ENCODE measurements at regions not wholly inside any gene's neighbourhood (a gene's known extent, or its start where the extent isn't known, plus 50 kb on each side); places are given as distances from the start of the nearest gene placed in this dataset.
A peak's percentile ranks its signal among the peaks of the same experiment; 100 is the strongest.

DNA sequence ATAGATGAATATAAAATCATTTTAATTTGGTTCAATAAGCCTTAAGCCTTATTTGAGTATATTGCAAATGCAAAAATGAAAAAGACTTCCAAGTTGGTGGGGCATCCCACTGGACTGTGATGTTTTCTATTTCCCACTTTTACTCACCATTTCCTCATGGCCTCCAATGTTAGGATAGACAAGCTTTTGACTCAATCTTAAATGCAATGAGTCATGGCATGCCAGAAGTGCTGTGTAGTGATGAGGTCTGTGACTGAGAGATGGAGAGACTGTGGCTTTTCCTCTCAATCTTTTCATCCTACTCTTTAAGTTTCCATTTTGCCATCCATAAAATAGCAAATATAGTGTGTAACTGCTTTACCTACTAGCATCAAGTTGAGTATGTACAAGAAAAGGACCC is 1401.2 kb upstream of the CELF4 start:
- in situ Hi-C loops (cut with HindIII; ENCODE audit: low pct_unique_long_range_greater_than_20kb, low sequenced_read_pairs) = no loop called here
- DNase-seq (ENCODE audit: low read depth) = peak; percentile 3

DNA sequence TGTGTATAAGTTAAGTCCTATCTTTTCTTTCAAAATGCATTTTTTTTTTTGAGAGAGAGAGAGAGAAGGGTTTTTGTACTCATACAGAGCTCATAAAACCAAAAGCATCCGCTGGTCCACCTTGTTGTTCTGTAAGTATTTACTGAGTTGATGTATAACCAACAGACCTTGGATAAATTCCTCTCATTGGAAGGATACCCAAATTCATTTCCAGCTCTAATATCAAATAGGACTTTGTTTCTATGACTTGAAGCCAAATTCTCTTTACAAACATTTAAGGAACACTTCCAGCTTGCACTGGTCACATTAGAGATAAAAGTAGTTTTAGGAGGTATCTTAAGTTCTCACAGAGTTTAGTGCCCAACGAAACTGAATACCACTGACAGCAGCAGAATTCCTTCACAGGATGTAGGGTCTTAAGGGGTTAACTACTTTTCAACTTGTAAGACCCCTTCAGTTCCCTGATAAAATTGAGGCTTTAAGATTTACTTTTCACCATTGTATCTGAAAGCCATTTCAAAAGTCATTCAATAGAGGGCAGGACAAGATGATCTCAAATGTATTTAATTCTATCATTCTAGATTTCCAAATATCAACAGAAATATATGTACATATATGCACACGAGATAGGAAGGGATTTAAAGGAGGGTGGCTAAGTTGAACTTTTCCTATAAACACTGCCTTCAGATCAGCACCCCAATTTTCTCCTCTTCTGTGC is 1398.5 kb upstream of the CELF4 start:
- in situ Hi-C loops (cut with HindIII; ENCODE audit: low pct_unique_long_range_greater_than_20kb, low sequenced_read_pairs) = no loop called here
- no peak for DNase-seq (ENCODE audit: low read depth)

- no peak for DNase-seq (ENCODE audit: low read depth)
- in situ Hi-C loops (cut with HindIII; ENCODE audit: low pct_unique_long_range_greater_than_20kb, low sequenced_read_pairs) = no loop called here
These were observed 1396.3 kb upstream of the CELF4 start for GRCh38 chr18:38961880-38962279.

- DNase-seq (ENCODE audit: low read depth) = no peak
- in situ Hi-C loops (cut with HindIII; ENCODE audit: low pct_unique_long_range_greater_than_20kb, low sequenced_read_pairs) = no loop called here
These were observed 1392.1 kb upstream of the CELF4 start for GRCh38 chr18:38957736-38958135.

GRCh38 chr18:38956068-38956467 is 1390.5 kb upstream of the CELF4 start:
- no peak for DNase-seq (ENCODE audit: low read depth)
- in situ Hi-C loops (cut with HindIII; ENCODE audit: low pct_unique_long_range_greater_than_20kb, low sequenced_read_pairs) = no loop called here

DNA sequence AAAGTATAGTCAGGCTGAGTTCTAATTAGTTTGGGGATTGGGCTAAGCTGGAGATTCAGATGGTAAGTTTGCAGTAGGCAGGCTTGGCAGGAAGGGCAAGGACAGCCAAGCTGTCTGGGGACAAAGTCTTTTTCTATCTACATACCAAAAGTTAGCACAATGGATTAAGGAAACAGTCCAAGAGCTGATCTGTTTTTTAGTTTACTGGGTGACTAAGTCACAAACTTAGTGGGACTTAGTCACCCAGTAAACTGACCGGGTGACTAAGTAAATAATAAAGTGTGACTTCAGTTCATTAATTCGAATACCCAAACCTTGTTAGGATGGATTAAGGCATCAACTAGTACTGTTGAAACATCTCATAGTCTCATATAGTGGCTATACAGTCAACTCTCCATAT is 1386.0 kb upstream of the CELF4 start:
- peak; percentile 3 for DNase-seq (ENCODE audit: low read depth)

GRCh38 chr18:38948436-38948835 is 1382.8 kb upstream of the CELF4 start:
- DNase-seq (ENCODE audit: low read depth) = no peak
- in situ Hi-C loops (cut with HindIII; ENCODE audit: low pct_unique_long_range_greater_than_20kb, low sequenced_read_pairs) = no loop called here

More for the DNA sequence above, 1386.0 kb upstream of the CELF4 start:
- in situ Hi-C loops (cut with HindIII; ENCODE audit: low pct_unique_long_range_greater_than_20kb, low sequenced_read_pairs) = no loop called here

DNA sequence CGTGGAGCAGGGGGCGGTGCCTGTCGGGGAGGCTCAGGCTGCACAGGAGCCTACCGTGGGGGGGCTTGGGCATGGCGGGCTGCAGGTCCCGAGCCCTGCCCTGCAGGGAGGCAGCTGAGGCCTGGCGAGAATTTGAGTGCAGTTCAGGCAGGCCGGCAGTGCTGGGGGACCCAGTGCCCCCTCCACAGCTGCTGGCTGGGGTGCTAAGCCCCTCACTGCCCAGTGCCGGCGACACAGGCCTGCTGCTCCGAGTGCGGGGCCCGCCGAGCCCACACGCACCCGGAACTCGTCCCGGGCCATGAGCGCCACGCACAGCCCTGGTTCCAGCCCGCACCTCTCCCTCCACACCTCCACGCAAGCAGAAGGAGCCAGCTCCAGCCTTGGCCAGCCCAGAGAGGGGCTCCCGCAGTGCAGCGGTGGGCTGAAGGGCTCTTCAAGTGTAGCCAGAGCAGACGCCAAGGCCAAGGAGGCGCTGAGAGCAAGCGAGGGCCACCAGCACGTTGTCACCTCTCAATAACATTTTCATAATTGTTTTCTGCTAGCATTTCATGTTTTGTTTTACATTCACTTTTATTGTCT is 1378.9 kb upstream of the CELF4 start:
- in situ Hi-C loops (cut with HindIII; ENCODE audit: low pct_unique_long_range_greater_than_20kb, low sequenced_read_pairs) = no loop called here
- no peak for DNase-seq (ENCODE audit: low read depth)

DNA sequence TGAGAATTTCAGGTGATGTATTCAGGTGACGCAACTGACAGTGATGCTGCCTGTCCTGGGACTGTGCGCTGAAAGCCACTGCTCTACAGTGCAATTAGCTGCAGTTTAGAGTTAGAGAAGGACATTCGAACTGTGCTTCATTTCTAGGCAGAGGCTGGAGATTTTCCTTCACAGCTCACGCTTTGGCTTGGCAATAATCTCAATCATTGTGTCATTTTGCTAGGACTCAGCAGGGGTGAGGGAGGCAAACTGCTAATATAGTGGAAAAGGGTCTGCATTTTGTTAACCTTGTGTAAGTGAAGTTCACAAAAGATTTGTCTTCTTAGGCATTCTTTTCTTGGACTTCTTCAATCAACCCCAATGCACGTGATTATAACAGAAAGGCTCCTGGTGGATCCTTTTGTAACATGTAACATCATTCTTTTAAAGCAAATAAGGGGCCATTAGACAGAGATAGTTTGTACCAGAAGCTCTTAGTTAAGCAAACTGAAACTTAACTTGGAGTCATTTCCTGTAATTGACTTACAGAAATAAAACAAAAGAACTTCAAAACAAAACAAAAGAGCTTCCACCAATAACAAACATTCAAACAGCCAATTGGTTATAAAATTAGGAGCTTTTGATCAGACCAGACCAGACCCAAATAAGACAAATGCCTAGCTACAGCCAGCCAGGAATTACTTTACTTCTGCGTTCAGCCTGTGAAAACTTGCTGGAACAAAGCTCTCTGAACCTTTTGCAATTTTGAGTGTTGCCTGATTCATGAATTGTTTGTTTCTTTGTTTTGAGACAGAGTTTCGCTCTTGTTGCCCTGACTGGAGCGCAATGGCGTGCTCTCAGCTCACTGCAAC is 1376.3 kb upstream of the CELF4 start:
- no peak for DNase-seq (ENCODE audit: low read depth)
- in situ Hi-C loops (cut with HindIII; ENCODE audit: low pct_unique_long_range_greater_than_20kb, low sequenced_read_pairs) = no loop called here

DNA sequence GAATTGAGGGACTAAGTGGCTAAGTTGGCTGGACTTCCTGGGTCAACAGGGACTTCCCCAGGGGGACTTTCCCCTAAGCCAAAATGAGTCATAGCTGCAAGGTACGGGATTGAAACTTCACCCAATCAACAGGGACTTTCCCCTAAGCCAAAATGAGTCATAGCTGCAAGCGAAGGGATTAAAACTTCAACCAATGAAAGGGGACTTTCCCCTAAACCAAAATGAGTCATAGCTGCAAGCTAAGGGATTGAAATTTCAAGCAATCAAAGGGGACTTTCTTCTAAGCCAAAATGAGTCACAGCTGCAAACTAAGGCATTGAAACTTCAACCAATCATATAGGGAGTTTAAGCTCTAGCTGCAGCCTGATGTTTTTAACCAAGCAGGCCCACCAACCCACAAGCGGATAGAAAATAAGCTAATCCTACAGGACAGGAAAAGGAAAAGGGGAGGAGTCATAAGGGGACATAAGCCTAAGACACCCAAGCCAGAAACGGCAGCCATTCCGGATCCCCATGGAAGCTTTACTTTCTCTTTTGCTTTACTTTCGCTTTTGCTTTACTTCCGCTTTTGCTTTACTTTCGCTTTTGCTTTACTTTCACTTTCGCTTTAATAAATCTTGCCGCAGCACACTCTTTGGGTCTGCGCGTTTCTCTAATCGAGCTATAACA is 1375.4 kb upstream of the CELF4 start:
- in situ Hi-C loops (cut with HindIII; ENCODE audit: low pct_unique_long_range_greater_than_20kb, low sequenced_read_pairs) = no loop called here
- DNase-seq (ENCODE audit: low read depth) = peak; percentile 96

DNA sequence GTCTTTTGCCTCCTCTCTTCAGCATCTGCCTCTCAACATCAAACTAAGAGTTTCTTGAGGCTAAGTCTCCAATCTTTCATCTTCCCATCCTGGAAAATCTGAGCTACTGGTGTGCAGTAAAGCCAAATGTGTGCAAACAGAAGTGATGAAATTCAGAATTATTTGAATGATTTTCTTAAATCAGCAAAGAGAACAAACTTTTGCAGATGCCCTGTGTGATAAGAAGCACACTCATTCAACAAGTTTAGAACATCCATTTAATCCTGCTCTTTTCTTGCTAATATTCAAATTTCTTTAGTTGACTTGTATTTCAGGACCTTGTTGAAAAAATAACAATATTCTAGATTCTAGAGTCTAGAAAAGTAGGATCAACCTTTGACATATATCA is 1374.9 kb upstream of the CELF4 start:
- no peak for DNase-seq (ENCODE audit: low read depth)
- in situ Hi-C loops (cut with HindIII; ENCODE audit: low pct_unique_long_range_greater_than_20kb, low sequenced_read_pairs) = no loop called here

- peak; percentile 30 for DNase-seq (ENCODE audit: low read depth)
- in situ Hi-C loops (cut with HindIII; ENCODE audit: low pct_unique_long_range_greater_than_20kb, low sequenced_read_pairs) = no loop called here
These were observed 1368.4 kb upstream of the CELF4 start for GRCh38 chr18:38933910-38934510.

- in situ Hi-C loops (cut with HindIII; ENCODE audit: low pct_unique_long_range_greater_than_20kb, low sequenced_read_pairs) = no loop called here
These were observed 1367.7 kb upstream of the CELF4 start for GRCh38 chr18:38933322-38933721.

GRCh38 chr18:38932752-38933151 is 1367.2 kb upstream of the CELF4 start:
- in situ Hi-C loops (cut with HindIII; ENCODE audit: low pct_unique_long_range_greater_than_20kb, low sequenced_read_pairs) = no loop called here
- no peak for DNase-seq (ENCODE audit: low read depth)

More at GRCh38 chr18:38933322-38933721, 1367.7 kb upstream of the CELF4 start:
- DNase-seq (ENCODE audit: low read depth) = peak; percentile 10

DNA sequence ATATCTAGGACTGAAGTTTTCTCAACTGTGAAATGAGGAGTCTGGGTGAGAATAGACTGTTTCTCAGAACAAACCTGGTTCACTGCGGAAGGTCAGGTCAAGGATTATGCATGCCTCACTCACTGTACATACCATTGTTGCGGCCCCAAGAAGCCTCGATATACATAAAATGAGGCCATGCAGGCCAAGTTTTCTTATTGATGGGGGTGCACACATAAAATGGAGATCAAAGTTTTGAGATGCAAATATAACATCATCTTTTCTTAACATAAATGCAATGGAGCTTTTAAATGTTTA is 1366.1 kb upstream of the CELF4 start:
- no peak for DNase-seq (ENCODE audit: low read depth)
- in situ Hi-C loops (cut with HindIII; ENCODE audit: low pct_unique_long_range_greater_than_20kb, low sequenced_read_pairs) = no loop called here

DNA sequence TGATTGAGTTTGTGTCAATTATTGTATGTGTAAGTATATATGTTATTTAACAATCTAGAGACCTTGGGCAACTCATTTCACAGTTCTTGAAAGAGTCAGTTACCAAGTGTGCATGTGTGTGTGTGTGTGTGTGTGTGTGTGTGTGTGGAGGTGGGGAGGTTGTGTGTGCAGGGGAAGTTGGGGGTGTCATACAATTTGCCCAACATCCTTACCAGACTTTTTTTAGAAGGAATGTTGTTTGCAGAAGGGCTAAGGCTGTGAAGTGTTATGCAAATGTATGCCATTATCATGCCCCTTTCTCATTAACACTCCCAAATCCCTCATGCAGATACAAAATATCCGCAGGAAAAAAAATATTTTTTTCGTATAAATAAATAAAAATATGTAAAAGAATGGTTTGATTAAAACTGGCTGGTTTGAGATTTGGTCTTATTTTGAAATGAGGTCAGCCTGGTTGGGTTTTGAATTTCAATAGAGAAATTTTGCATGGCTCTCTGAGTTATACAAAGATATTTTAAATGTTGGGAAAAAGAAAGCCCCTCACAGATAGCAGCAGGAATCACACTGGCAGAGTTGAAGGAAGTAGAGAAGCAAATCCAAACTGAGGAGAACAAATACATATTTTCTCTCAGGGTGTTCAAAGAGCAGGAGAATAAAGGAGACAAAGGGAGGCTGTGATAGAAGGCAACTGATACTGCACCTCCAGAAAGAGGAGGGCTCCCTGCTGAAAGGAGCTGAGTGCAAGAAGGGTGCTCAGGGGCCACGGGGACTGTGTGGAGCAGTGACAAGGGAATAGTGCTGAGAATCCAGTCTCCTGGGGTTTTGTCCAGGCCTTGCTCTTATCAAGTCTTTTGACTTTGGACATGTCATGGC is 1365.5 kb upstream of the CELF4 start:
- DNase-seq (ENCODE audit: low read depth) = no peak
- in situ Hi-C loops (cut with HindIII; ENCODE audit: low pct_unique_long_range_greater_than_20kb, low sequenced_read_pairs) = no loop called here

DNA sequence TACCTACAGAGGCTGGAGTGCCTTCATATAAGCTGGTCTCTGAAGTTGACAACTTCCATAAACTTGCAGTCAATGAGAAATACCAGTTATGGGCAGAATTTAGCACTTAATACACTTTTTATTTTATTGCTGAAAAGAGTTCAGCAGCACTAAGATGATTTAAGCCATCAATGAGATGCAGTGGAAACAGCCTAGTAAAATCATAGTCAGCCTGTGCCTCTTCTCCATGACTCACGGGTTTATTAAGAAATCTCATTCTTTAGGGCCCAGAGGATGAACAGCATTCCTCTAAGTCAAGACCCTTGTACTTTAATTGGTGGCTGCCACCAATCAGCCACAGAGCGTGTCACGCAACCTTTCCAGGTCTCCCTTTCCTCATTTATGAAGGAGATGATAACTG is 1357.9 kb upstream of the CELF4 start:
- DNase-seq (ENCODE audit: low read depth) = no peak

DNA sequence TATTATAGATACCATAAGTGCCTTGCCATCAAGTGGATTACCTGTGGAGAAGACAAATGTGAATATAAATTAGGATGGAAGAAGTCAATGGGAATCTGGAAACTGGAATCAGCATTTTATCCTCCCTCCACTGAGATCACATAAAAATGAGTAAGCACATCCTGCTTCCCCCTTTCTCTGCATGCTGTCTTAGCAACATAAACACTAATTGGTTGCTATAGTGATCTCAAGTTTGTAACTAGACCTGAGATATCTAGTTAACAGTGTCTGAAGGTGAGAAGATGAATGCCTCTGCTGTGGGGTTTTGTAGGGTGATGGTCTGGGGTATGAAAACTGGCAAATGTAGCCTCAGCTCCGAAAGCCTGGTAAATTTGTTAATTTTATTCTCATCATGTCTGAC is 1357.5 kb upstream of the CELF4 start:
- DNase-seq (ENCODE audit: low read depth) = no peak
- in situ Hi-C loops (cut with HindIII; ENCODE audit: low pct_unique_long_range_greater_than_20kb, low sequenced_read_pairs) = no loop called here

More for the DNA sequence above, 1357.9 kb upstream of the CELF4 start:
- in situ Hi-C loops (cut with HindIII; ENCODE audit: low pct_unique_long_range_greater_than_20kb, low sequenced_read_pairs) = no loop called here

Measured in Caki2 (cell line).